ENCODE measurements at regions not wholly inside any gene's neighbourhood (a gene's known extent, or its start where the extent isn't known, plus 50 kb on each side); places are given as distances from the start of the nearest gene placed in this dataset.

GRCh38 chr11:110991661-110992355, 253.7 kb upstream of the POU2AF2 start:
- BruUV-seq (replicated peaks): no TSS peak
- H3K4me3 ChIP-seq (replicated peaks in 1 of 2; ENCODE audit: low read depth in 1 of 2, low read length in 2 of 2): no peak overlapping the region
- ChIA-PET RAD21 (ENCODE audit: low non-redundant PET in 1 of 2, low total read pairs in 2 of 2, uncharacterized antibody in 2 of 2, unreplicated experiment in 2 of 2) (no interaction called here), CTCF (no interaction called here), POLR2A (no interaction called here)
- no peaks in the 10 kb centered on the region for H3K79me2 ChIP-seq (ENCODE audit: insufficient read depth, low read length)
- H3K9me2 ChIP-seq (ENCODE audit: insufficient read depth): no peaks in the 10 kb centered on the region
- no peak overlapping the region for H3K4me2 ChIP-seq (ENCODE audit: low read length)
- H3K27me3 ChIP-seq (ENCODE audit: insufficient read depth, low read length): peaks cover 16% of the 10 kb centered on the region; the same call in 1 of the 2 replicates
- no peak for TF ChIP-seq RAD21 (IDR thresholded peaks at IDR 0.05; ENCODE audit: low read depth)
- no peak for TF ChIP-seq SRF (IDR thresholded peaks at IDR 0.05; ENCODE audit: low read depth)
- no peak for TF ChIP-seq CEBPB (IDR thresholded peaks at IDR 0.05; ENCODE audit: low read depth)
- TF ChIP-seq ZFX (IDR thresholded peaks at IDR 0.05): no peak
- no peak for TF ChIP-seq ELF1 (IDR thresholded peaks at IDR 0.05; ENCODE audit: borderline replicate concordance, low read depth)
- TF ChIP-seq YY1 (IDR thresholded peaks at IDR 0.05; ENCODE audit: extremely low read depth, insufficient replicate concordance, low read depth, low read length): no peak
- TF ChIP-seq SIN3A (IDR thresholded peaks at IDR 0.05; ENCODE audit: low read depth): no peak
- intact Hi-C loops (cut with micrococcal nuclease): no loop called here
- H3K4me1 ChIP-seq (ENCODE audit: control insufficient read depth in 1 of 2, insufficient read depth in 2 of 2, low read length in 2 of 2): no peaks in the 10 kb centered on the region
- DNase-seq (ENCODE audit: low read depth, low spot score) (no peak), ATAC-seq (no peak)
- no peaks in the 10 kb centered on the region for H3K9me3 ChIP-seq (ENCODE audit: control insufficient read depth in 1 of 2, insufficient read depth in 1 of 2, low read depth in 1 of 2, low read length in 2 of 2)
- H2AFZ ChIP-seq (ENCODE audit: low read depth, low read length, poor library complexity, severe bottlenecking): no peak overlapping the region
- H3K27ac ChIP-seq (ENCODE audit: low read depth, low read length): no peak overlapping the region
- H4K20me1 ChIP-seq (ENCODE audit: insufficient read depth): no peaks in the 10 kb centered on the region
- no peak overlapping the region for H3K9ac ChIP-seq (ENCODE audit: low read length)
- no peaks in the 10 kb centered on the region for H3K36me3 ChIP-seq (ENCODE audit: control insufficient read depth in 1 of 2, insufficient read depth in 2 of 2, low read length in 2 of 2)

GRCh38 chr11:110990311-110990710, 255.2 kb upstream of the POU2AF2 start:
- Histone ChIP-seq H3K4me3 (replicated peaks in 1 of 2; ENCODE audit: low read depth in 1 of 2, low read length in 2 of 2) (no peak overlapping the region), H3K4me2 (ENCODE audit: low read length) (no peak overlapping the region), H3K27me3 (ENCODE audit: insufficient read depth, low read length) (peaks cover 24% of the 10 kb centered on the region; the same call in 1 of the 2 replicates), H3K9me2 (ENCODE audit: insufficient read depth) (no peaks in the 10 kb centered on the region), H3K9ac (ENCODE audit: low read length) (no peak overlapping the region), H3K79me2 (ENCODE audit: insufficient read depth, low read length) (no peaks in the 10 kb centered on the region), H3K36me3 (ENCODE audit: control insufficient read depth in 1 of 2, insufficient read depth in 2 of 2, low read length in 2 of 2) (no peaks in the 10 kb centered on the region), H4K20me1 (ENCODE audit: insufficient read depth) (no peaks in the 10 kb centered on the region), H3K27ac (ENCODE audit: low read depth, low read length) (no peak overlapping the region), H2AFZ (ENCODE audit: low read depth, low read length, poor library complexity, severe bottlenecking) (no peak overlapping the region), H3K4me1 (ENCODE audit: control insufficient read depth in 1 of 2, insufficient read depth in 2 of 2, low read length in 2 of 2) (no peaks in the 10 kb centered on the region), H3K9me3 (ENCODE audit: control insufficient read depth in 1 of 2, insufficient read depth in 1 of 2, low read depth in 1 of 2, low read length in 2 of 2) (no peaks in the 10 kb centered on the region)
- POLR2A ChIA-PET: no interaction called here
- RAD21 ChIA-PET (ENCODE audit: low non-redundant PET in 1 of 2, low total read pairs in 2 of 2, uncharacterized antibody in 2 of 2, unreplicated experiment in 2 of 2): no interaction called here
- intact Hi-C loops (cut with micrococcal nuclease): no loop called here
- no TSS peak for BruUV-seq (replicated peaks)
- no peak for ATAC-seq
- no peak for TF ChIP-seq SIN3A (IDR thresholded peaks at IDR 0.05; ENCODE audit: low read depth)
- no peak for TF ChIP-seq EZH2 (IDR thresholded peaks at IDR 0.05)
- TF ChIP-seq FOSL1 (IDR thresholded peaks at IDR 0.05; ENCODE audit: low read depth): no peak
- TF ChIP-seq CEBPB (IDR thresholded peaks at IDR 0.05; ENCODE audit: low read depth): no peak
- no peak for TF ChIP-seq ZFX (IDR thresholded peaks at IDR 0.05)
- no peak for TF ChIP-seq ELF1 (IDR thresholded peaks at IDR 0.05; ENCODE audit: borderline replicate concordance, low read depth)
- no peak for TF ChIP-seq EZH2phosphoT487 (IDR thresholded peaks at IDR 0.05; ENCODE audit: borderline replicate concordance)
- TF ChIP-seq ZBTB33 (IDR thresholded peaks at IDR 0.05; ENCODE audit: extremely low read depth, insufficient replicate concordance, low read length): no peak
- no peak for TF ChIP-seq POLR2A (IDR thresholded peaks at IDR 0.05; ENCODE audit: borderline replicate concordance, extremely low read depth, insufficient read depth, insufficient read length)
- no peak for TF ChIP-seq REST (IDR thresholded peaks at IDR 0.05; ENCODE audit: low read depth)
- no peak for TF ChIP-seq POLR2AphosphoS5 (IDR thresholded peaks at IDR 0.05; ENCODE audit: low read depth, low read length)
- no peak for TF ChIP-seq YY1 (IDR thresholded peaks at IDR 0.05; ENCODE audit: extremely low read depth, insufficient replicate concordance, low read depth, low read length)
- CTCF ChIA-PET: no interaction called here
- no peak for DNase-seq (ENCODE audit: low read depth, low spot score)
